GM12878 (cell line): ENCODE measurements at regions not wholly inside any gene's neighbourhood (a gene's known extent, or its start where the extent isn't known, plus 50 kb on each side); places are given as distances from the start of the nearest gene placed in this dataset.

Experiments
- ATAC-seq: fragments of 200-7000 bp; cut with Tn5 transposase; 3 replicates; pipeline ENCODE4 v1.9.1; 2020; ENCODE audit warnings: mild to moderate bottlenecking, moderate library complexity
- BruUV-seq: library from RNA; stranded (reverse); fragments of 400-500 nt; replicated peaks from 2 replicates; lab custom pipeline; 2021; lab: Mats Ljungman, UMichigan
- CTCF ChIA-PET: fragments of 300-600 bp; sonication (Branson Sonifier 250); formaldehyde crosslinking; extraction: SDS; loops from one replicate; lab custom pipeline; 2021; ENCODE audit warnings: inconsistent platforms; lab: Yijun Ruan, JAX
- POLR2A ChIA-PET: fragments of 350-600 bp; formaldehyde crosslinking; extraction: SDS; loops from one replicate; lab custom pipeline; 2021; ENCODE audit warnings: inconsistent platforms; lab: Charles Lee
- RAD21 ChIA-PET: fragments of 300-600 bp; sonication (Branson Sonifier 250); formaldehyde crosslinking; loops from one replicate; lab custom pipeline; 2023; ENCODE audit warnings: antibody characterized with exemption; ENCODE audit not compliant: unreplicated experiment; lab: Charles Lee
- SMC1A ChIA-PET: fragments of 300-600 bp; sonication (Branson Sonifier 250); formaldehyde crosslinking; loops from one replicate; lab custom pipeline; 2023; ENCODE audit not compliant: unreplicated experiment, uncharacterized antibody; lab: Charles Lee
- DNase-seq: peaks from one replicate; pipeline ENCODE4 v3.0.0-alpha.2; 2011; ENCODE audit warnings: low read depth, low spot score
- FAIRE-seq: peaks from 3 replicates; lab custom pipeline; 2011; peaks lifted over from hg19 to GRCh38; lab: Jason Lieb, UNC
- H2AFZ ChIP-seq: 2 replicates; pipeline ENCODE4 v1.6.0; 2011; ENCODE audit warnings: low read depth, low read length, control low read depth; ENCODE audit not compliant: control insufficient read depth
- H3K27ac ChIP-seq: 2 replicates; pipeline ENCODE4 v1.5.1; 2011; ENCODE audit warnings: control low read depth; ENCODE audit not compliant: control insufficient read depth, insufficient read depth
- H3K27me3 ChIP-seq, 2 experiments: replicated peaks in 1 of 2; 2 replicates each; pipeline versions ENCODE4 v1.6.0 to v1.6.1; 2011; ENCODE audit warnings: low read length in 1 of 2; ENCODE audit not compliant: control insufficient read depth in 2 of 2, insufficient read depth in 2 of 2
- H3K36me3 ChIP-seq, 2 experiments: 2 replicates each; pipeline ENCODE4 v1.5.1; 2011; ENCODE audit warnings: low read length in 1 of 2; ENCODE audit not compliant: control insufficient read depth in 2 of 2, insufficient read depth in 2 of 2
- H3K4me1 ChIP-seq: 2 replicates; pipeline ENCODE4 v1.6.1; 2011; ENCODE audit warnings: mild to moderate bottlenecking, low read length, moderate library complexity, mixed read lengths; ENCODE audit not compliant: control insufficient read depth, insufficient read depth
- H3K4me2 ChIP-seq: 2 replicates; pipeline ENCODE4 v1.6.0; 2011; ENCODE audit warnings: control low read depth; ENCODE audit not compliant: control insufficient read depth, insufficient read depth
- H3K4me3 ChIP-seq: fragments of 200-600 bp; sonication (generic); 2 replicates; pipeline ENCODE4 v1.5.1; 2016
- H3K79me2 ChIP-seq: 2 replicates; pipeline ENCODE4 v1.6.0; 2011; ENCODE audit warnings: low read length; ENCODE audit not compliant: control insufficient read depth, insufficient read depth
- H3K9ac ChIP-seq: 2 replicates; pipeline ENCODE4 v1.8.0; 2011; ENCODE audit warnings: low read length, control low read depth, mixed read lengths; ENCODE audit not compliant: control insufficient read depth, insufficient read depth
- H3K9me3 ChIP-seq: replicated peaks from 3 replicates; pipeline ENCODE4 v1.5.1; 2011; ENCODE audit warnings: mild to moderate bottlenecking, low read length; ENCODE audit not compliant: control insufficient read depth, insufficient read depth
- H4K20me1 ChIP-seq: 2 replicates; pipeline ENCODE4 v1.6.0; 2011; ENCODE audit not compliant: control insufficient read depth, insufficient read depth
- BCL11A ChIP-seq: IDR thresholded peaks from 2 replicates; pipeline ENCODE4 v1.6.1; 2011; ENCODE audit warnings: low read depth, low read length
- EZH2 ChIP-seq: IDR thresholded peaks from 2 replicates; pipeline ENCODE4 v1.6.1; 2012; ENCODE audit warnings: low read depth, mild to moderate bottlenecking, control low read depth, inconsistent platforms, low read length, borderline replicate concordance; ENCODE audit not compliant: control insufficient read depth
- FOXK2 ChIP-seq: fragments of 450-650 bp; IDR thresholded peaks from 2 replicates; pipeline ENCODE4 v1.6.1; 2017; ENCODE audit warnings: mild to moderate bottlenecking, moderate library complexity
- KAT2A ChIP-seq: conservative IDR thresholded peaks from 2 replicates; pipeline ENCODE4 v1.6.1; 2011; ENCODE audit warnings: low read depth, low read length; ENCODE audit not compliant: control insufficient read depth
- POLR2AphosphoS5 ChIP-seq: IDR thresholded peaks from 2 replicates; pipeline ENCODE4 v1.6.1; 2011; ENCODE audit warnings: mild to moderate bottlenecking, low read length, inconsistent platforms
- SPI1 ChIP-seq: IDR thresholded peaks from 2 replicates; pipeline ENCODE4 v1.6.1; 2011; ENCODE audit warnings: low read depth, mild to moderate bottlenecking, low read length, moderate library complexity, borderline replicate concordance; ENCODE audit not compliant: insufficient read depth
- TAF1 ChIP-seq: IDR thresholded peaks from 2 replicates; pipeline ENCODE4 v1.6.1; 2011; ENCODE audit warnings: mild to moderate bottlenecking, low read depth, low read length, borderline replicate concordance
- TBL1XR1 ChIP-seq: IDR thresholded peaks from 2 replicates; pipeline ENCODE4 v1.6.1; 2012; ENCODE audit warnings: low read depth, low read length, improper control_type of control experiment
- TCF3 ChIP-seq: IDR thresholded peaks from 2 replicates; pipeline ENCODE4 v1.6.1; 2012; ENCODE audit warnings: low read depth, mild to moderate bottlenecking, low read length, borderline replicate concordance; ENCODE audit not compliant: insufficient read depth
- WGBS: methylation state at CpG from one replicate; pipeline ENCODE4 v1.1.6; 2016; ENCODE audit warnings: low lambda C conversion rate; ENCODE audit not compliant: insufficient replicate concordance, insufficient coverage; ENCODE audit errors: missing lambda C conversion rate; 5-methylcytosine and 5-hydroxymethylcytosine counted together
- in situ Hi-C: fragments of 300-500 bp; cut with MboI; formaldehyde crosslinking; loops from 9 replicates; pipeline ENCODE4 v1.14.3; 2018; ENCODE audit warnings: mixed read lengths
- intact Hi-C: fragments of 100-400 bp; cut with micrococcal nuclease; formaldehyde crosslinking; loops from one replicate; pipeline ENCODE4 v1.14.2; 2022; ENCODE audit not compliant: unreplicated experiment
- TF ChIP-seq, protein P1 (sequence below): IDR thresholded peaks from 2 replicates; pipeline ENCODE4 v1.6.1; 2012; ENCODE audit warnings: low read depth, low read length, improper control_type of control experiment
- TF ChIP-seq, protein P2 (sequence below): IDR thresholded peaks from 2 replicates; pipeline ENCODE4 v1.6.1; 2011; ENCODE audit warnings: borderline replicate concordance, low read depth, mild to moderate bottlenecking, moderate library complexity, mixed read lengths, low read length; ENCODE audit not compliant: insufficient read depth; ENCODE audit errors: extremely low read length
- TF ChIP-seq, protein P3 (sequence below): IDR thresholded peaks from 2 replicates; pipeline ENCODE4 v1.6.1; 2011; ENCODE audit warnings: borderline replicate concordance, low read depth, mild to moderate bottlenecking, moderate library complexity, low read length; ENCODE audit not compliant: insufficient read depth, poor library complexity, severe bottlenecking
- TF ChIP-seq, protein P4 (sequence below): fragments of 450-650 bp; IDR thresholded peaks from 2 replicates; pipeline ENCODE4 v1.6.1; 2017; ENCODE audit warnings: mild to moderate bottlenecking, moderate library complexity

DNA sequence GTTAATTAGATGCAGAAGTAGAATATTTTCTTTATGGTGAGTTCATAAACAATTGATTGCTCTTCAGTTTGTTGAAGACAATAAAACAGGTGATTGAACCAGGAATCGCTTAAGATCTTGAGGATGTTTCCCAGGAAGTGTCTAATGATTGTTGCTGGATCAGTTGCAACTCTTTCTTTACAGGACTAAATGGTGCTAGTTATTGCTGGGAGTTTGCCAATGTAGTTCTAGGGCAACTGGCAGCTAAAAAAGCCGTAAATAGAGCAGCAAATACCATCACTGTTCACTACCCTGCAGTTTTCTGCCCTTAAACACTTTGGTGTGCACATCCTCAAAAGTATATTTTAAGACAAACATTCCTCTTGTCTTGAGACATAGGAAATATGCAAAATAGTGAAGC is 119.2 kb upstream of the ANK3 start (continued):
- TF ChIP-seq KAT2A, result no peak
- TF ChIP-seq, protein P1, sequence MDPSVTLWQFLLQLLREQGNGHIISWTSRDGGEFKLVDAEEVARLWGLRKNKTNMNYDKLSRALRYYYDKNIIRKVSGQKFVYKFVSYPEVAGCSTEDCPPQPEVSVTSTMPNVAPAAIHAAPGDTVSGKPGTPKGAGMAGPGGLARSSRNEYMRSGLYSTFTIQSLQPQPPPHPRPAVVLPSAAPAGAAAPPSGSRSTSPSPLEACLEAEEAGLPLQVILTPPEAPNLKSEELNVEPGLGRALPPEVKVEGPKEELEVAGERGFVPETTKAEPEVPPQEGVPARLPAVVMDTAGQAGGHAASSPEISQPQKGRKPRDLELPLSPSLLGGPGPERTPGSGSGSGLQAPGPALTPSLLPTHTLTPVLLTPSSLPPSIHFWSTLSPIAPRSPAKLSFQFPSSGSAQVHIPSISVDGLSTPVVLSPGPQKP, result no peak
- TF ChIP-seq TAF1, result no peak
- no peak for TF ChIP-seq TBL1XR1
- no peak for TF ChIP-seq FOXK2
- no peak for TF ChIP-seq EZH2
- TF ChIP-seq, protein P2, sequence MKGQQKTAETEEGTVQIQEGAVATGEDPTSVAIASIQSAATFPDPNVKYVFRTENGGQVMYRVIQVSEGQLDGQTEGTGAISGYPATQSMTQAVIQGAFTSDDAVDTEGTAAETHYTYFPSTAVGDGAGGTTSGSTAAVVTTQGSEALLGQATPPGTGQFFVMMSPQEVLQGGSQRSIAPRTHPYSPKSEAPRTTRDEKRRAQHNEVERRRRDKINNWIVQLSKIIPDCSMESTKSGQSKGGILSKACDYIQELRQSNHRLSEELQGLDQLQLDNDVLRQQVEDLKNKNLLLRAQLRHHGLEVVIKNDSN, result no peak
- TF ChIP-seq, protein P3, sequence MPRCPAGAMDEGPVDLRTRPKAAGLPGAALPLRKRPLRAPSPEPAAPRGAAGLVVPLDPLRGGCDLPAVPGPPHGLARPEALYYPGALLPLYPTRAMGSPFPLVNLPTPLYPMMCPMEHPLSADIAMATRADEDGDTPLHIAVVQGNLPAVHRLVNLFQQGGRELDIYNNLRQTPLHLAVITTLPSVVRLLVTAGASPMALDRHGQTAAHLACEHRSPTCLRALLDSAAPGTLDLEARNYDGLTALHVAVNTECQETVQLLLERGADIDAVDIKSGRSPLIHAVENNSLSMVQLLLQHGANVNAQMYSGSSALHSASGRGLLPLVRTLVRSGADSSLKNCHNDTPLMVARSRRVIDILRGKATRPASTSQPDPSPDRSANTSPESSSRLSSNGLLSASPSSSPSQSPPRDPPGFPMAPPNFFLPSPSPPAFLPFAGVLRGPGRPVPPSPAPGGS, result no peak

DNA sequence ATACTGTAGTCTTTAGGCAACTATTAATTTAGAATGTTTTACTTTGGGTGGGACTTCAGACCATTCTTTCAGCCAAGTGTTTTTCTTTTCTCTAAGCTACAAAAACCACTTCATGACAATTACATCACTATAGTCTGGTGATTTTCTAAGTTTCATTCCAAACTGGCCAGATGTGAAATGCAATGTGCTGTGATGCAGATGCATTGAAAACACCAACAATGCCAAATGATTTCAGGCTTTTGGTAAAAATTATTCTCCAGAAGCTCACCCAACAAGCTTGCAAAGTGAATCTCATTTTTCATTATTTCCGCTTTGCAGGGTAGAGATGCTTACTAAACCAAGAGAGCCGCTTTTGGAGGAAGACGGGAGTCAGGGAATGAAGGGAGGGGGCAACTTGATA is 118.4 kb upstream of the ANK3 start:
- SMC1A ChIA-PET, result interaction anchor here (0.7 kb wide), 1 partner anchor 12 kb away, joined by 3 read pairs; no protein-coding TSS in a partner anchor
- TF ChIP-seq KAT2A (no peak), SPI1 (no peak), TCF3 (no peak), POLR2AphosphoS5 (no peak), BCL11A (no peak)
- TF ChIP-seq, protein P4, sequence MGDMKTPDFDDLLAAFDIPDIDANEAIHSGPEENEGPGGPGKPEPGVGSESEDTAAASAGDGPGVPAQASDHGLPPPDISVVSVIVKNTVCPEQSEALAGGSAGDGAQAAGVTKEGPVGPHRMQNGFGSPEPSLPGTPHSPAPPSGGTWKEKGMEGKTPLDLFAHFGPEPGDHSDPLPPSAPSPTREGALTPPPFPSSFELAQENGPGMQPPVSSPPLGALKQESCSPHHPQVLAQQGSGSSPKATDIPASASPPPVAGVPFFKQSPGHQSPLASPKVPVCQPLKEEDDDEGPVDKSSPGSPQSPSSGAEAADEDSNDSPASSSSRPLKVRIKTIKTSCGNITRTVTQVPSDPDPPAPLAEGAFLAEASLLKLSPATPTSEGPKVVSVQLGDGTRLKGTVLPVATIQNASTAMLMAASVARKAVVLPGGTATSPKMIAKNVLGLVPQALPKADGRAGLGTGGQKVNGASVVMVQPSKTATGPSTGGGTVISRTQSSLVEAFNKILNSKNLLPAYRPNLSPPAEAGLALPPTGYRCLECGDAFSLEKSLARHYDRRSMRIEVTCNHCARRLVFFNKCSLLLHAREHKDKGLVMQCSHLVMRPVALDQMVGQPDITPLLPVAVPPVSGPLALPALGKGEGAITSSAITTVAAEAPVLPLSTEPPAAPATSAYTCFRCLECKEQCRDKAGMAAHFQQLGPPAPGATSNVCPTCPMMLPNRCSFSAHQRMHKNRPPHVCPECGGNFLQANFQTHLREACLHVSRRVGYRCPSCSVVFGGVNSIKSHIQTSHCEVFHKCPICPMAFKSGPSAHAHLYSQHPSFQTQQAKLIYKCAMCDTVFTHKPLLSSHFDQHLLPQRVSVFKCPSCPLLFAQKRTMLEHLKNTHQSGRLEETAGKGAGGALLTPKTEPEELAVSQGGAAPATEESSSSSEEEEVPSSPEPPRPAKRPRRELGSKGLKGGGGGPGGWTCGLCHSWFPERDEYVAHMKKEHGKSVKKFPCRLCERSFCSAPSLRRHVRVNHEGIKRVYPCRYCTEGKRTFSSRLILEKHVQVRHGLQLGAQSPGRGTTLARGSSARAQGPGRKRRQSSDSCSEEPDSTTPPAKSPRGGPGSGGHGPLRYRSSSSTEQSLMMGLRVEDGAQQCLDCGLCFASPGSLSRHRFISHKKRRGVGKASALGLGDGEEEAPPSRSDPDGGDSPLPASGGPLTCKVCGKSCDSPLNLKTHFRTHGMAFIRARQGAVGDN, result no peak

More for the DNA sequence above, 118.4 kb upstream of the ANK3 start:
- in situ Hi-C loops (no loop called here), intact Hi-C loops (no loop called here)
- FAIRE-seq, result no peak
- peaks cover 0 to 1% of the 10 kb centered on the region in 2 experiments; a peak in 2 of 4 replicates for H3K27me3 ChIP-seq
- no peaks in the 10 kb centered on the region for H3K9me3 ChIP-seq
- no peaks in the 10 kb centered on the region for H3K79me2 ChIP-seq
- no peak overlapping the region for H3K27ac ChIP-seq
- no peak overlapping the region for H3K4me2 ChIP-seq
- H2AFZ ChIP-seq, result no peak overlapping the region
- no peaks in the 10 kb centered on the region for H4K20me1 ChIP-seq
- ChIA-PET POLR2A (no interaction called here), RAD21 (no interaction called here), CTCF (interaction anchor here (1.1 kb wide), 1 partner anchor 13 kb away, joined by 3 read pairs; no protein-coding TSS in a partner anchor)
- no peaks in the 10 kb centered on the region for H3K4me1 ChIP-seq
- 88% methylated on average over 3 of the region's 3 CpGs for WGBS
- no peak overlapping the region for H3K9ac ChIP-seq
- no peak for DNase-seq
- no TSS peak for BruUV-seq
- no peak for ATAC-seq
- no peaks in the 10 kb centered on the region for H3K36me3 ChIP-seq
- H3K4me3 ChIP-seq, result no peak overlapping the region
